ENCODE measurements at regions not wholly inside any gene's neighbourhood (a gene's known extent, or its start where the extent isn't known, plus 50 kb on each side); places are given as distances from the start of the nearest gene placed in this dataset.

DNA sequence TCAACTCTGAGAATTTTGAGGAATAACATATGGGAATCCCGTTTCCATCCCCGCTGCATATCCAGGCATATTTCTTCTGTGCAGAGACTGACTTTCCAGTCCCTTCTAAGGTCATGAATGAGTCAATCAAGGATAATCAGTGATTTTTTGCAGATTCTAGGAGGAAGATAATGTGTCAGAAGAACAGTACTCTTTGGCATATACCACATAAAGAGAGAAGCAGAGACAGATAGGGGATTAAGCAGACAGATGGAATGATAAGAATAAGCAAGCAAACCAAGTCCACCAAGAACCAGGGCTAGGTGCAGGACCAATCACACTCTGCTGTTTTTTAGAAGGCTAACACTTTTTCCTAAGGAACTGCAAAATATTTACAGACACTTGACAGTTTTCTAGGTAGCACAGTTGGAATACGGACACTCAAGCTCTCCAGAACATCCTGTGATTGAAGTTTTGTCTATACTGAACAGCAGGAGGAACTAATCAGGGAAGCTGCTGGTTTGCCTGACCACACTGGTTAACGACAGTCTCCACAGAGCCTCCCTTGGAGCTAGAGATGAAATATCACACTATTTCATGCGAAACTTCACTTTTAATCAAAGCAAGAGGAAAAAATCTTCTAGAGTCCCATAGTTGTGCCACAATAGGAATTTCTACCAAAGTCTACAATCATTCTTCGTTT, 450.0 kb upstream of the KCNMB2 start:
- TF ChIP-seq POLR2AphosphoS5 (IDR thresholded peaks at IDR 0.05; ENCODE audit: low read depth, low read length) (no peak), SIN3A (IDR thresholded peaks at IDR 0.05; ENCODE audit: borderline replicate concordance, insufficient read depth, low read length) (no peak), TAF1 (IDR thresholded peaks at IDR 0.05; ENCODE audit: borderline replicate concordance, insufficient read depth, low read length) (no peak), FOXP2 (optimal IDR thresholded peaks at IDR 0.05; ENCODE audit: borderline replicate concordance, extremely low read depth, extremely low read length, insufficient read depth) (no peak)
- TF ChIP-seq, protein P1, sequence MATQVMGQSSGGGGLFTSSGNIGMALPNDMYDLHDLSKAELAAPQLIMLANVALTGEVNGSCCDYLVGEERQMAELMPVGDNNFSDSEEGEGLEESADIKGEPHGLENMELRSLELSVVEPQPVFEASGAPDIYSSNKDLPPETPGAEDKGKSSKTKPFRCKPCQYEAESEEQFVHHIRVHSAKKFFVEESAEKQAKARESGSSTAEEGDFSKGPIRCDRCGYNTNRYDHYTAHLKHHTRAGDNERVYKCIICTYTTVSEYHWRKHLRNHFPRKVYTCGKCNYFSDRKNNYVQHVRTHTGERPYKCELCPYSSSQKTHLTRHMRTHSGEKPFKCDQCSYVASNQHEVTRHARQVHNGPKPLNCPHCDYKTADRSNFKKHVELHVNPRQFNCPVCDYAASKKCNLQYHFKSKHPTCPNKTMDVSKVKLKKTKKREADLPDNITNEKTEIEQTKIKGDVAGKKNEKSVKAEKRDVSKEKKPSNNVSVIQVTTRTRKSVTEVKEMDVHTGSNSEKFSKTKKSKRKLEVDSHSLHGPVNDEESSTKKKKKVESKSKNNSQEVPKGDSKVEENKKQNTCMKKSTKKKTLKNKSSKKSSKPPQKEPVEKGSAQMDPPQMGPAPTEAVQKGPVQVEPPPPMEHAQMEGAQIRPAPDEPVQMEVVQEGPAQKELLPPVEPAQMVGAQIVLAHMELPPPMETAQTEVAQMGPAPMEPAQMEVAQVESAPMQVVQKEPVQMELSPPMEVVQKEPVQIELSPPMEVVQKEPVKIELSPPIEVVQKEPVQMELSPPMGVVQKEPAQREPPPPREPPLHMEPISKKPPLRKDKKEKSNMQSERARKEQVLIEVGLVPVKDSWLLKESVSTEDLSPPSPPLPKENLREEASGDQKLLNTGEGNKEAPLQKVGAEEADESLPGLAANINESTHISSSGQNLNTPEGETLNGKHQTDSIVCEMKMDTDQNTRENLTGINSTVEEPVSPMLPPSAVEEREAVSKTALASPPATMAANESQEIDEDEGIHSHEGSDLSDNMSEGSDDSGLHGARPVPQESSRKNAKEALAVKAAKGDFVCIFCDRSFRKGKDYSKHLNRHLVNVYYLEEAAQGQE (IDR thresholded peaks at IDR 0.05; ENCODE audit: insufficient read depth in 1 of 2, low read depth in 2 of 2, low read length in 2 of 2), result no peak

DNA sequence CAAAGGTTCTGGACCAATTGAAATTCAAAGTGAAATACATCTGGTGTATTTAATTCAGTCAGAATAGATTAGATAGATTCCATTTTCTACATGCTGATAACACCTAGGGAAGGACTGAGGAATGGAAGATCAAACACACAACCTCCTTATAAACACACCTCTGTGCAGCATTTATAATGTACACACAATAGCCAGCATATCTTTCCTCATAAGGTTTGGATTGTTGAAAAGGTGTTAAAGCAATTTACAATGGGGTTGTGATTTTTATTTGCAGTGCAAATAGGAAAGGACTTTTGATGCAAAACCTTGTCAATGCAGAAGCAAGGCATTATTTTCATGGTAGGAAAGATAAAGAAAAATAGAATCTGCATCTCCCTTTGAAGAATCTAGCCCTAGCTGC, 448.9 kb upstream of the KCNMB2 start:
- TF ChIP-seq SIN3A (IDR thresholded peaks at IDR 0.05; ENCODE audit: borderline replicate concordance, insufficient read depth, low read length), result no peak
- no peak for TF ChIP-seq TAF1 (IDR thresholded peaks at IDR 0.05; ENCODE audit: borderline replicate concordance, insufficient read depth, low read length)
- TF ChIP-seq, protein P1 (IDR thresholded peaks at IDR 0.05; ENCODE audit: insufficient read depth in 1 of 2, low read depth in 2 of 2, low read length in 2 of 2), result no peak
- TF ChIP-seq FOXP2 (optimal IDR thresholded peaks at IDR 0.05; ENCODE audit: borderline replicate concordance, extremely low read depth, extremely low read length, insufficient read depth), result no peak
- no peak for TF ChIP-seq POLR2AphosphoS5 (IDR thresholded peaks at IDR 0.05; ENCODE audit: low read depth, low read length)

DNA sequence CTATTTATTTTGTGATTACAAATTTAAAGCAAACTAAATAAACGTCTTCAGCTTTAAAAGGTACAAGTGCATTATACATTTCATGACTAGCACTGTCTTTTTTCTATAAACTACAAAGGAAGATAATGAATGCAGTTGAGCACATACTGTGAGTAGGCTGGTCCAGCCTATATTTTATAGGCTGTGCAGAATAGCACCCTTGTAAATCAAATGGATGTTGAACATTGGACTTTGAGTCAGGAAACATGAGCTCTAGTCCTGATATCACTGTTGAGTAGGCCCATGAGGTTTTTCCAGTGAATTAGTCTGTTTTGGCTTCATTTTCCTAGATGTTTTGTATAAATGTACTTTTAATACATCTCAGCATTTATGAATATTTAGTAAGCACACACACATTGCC, 447.3 kb upstream of the KCNMB2 start:
- TF ChIP-seq POLR2AphosphoS5 (IDR thresholded peaks at IDR 0.05; ENCODE audit: low read depth, low read length) (no peak), FOXP2 (optimal IDR thresholded peaks at IDR 0.05; ENCODE audit: borderline replicate concordance, extremely low read depth, extremely low read length, insufficient read depth) (no peak), SIN3A (IDR thresholded peaks at IDR 0.05; ENCODE audit: borderline replicate concordance, insufficient read depth, low read length) (no peak), TAF1 (IDR thresholded peaks at IDR 0.05; ENCODE audit: borderline replicate concordance, insufficient read depth, low read length) (no peak)

DNA sequence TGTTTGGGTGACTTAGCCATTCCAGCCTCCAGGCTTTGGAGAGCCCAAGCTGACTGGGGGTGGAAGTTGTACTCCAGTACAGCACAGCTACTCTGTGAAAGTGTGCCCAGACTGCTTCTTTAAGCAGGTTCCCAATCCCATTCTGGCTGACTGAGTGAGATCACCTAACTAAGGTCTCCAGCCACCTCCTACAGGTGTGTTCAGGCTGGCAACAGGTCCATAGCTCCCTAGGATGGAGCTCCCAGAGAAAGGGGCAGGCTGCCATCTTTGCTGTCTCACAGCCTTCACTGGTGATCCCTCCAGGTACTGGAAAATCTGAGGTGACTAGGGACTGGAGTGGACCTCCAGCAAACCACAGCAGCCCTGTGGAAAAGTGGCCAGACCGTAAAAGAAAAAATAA, 445.3 kb upstream of the KCNMB2 start:
- TF ChIP-seq POLR2AphosphoS5 (IDR thresholded peaks at IDR 0.05; ENCODE audit: low read depth, low read length) (no peak), FOXP2 (optimal IDR thresholded peaks at IDR 0.05; ENCODE audit: borderline replicate concordance, extremely low read depth, extremely low read length, insufficient read depth) (no peak), SIN3A (IDR thresholded peaks at IDR 0.05; ENCODE audit: borderline replicate concordance, insufficient read depth, low read length) (no peak)
- TF ChIP-seq, protein P1 (IDR thresholded peaks at IDR 0.05; ENCODE audit: insufficient read depth in 1 of 2, low read depth in 2 of 2, low read length in 2 of 2), result no peak

DNA sequence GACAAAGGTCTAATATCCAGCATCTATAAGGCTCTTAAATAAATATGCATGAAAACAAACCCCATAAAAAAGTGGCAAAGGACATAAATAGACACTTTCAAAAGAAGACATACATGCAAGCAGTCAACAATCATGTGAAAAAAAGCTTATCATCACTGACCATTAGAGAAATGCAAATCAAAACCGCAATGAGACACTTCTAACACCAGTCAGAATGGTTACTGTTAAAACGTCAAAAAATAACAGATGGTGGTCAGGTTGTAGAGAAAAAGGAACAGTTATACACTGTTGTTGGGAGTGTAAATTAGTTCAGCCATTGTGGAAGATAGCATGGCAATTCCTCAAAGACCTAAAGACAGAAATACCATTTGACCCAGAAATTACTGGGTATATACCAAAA, 440.7 kb upstream of the KCNMB2 start:
- TF ChIP-seq, protein P1 (IDR thresholded peaks at IDR 0.05; ENCODE audit: insufficient read depth in 1 of 2, low read depth in 2 of 2, low read length in 2 of 2), result no peak
- TF ChIP-seq TAF1 (IDR thresholded peaks at IDR 0.05; ENCODE audit: borderline replicate concordance, insufficient read depth, low read length) (no peak), SIN3A (IDR thresholded peaks at IDR 0.05; ENCODE audit: borderline replicate concordance, insufficient read depth, low read length) (no peak), FOXP2 (optimal IDR thresholded peaks at IDR 0.05; ENCODE audit: borderline replicate concordance, extremely low read depth, extremely low read length, insufficient read depth) (no peak), POLR2AphosphoS5 (IDR thresholded peaks at IDR 0.05; ENCODE audit: low read depth, low read length) (no peak)
